ENCODE measurements at regions not wholly inside any gene's neighbourhood (a gene's known extent, or its start where the extent isn't known, plus 50 kb on each side); places are given as distances from the start of the nearest gene placed in this dataset.

- no peaks in the 10 kb centered on the region for H3K79me1 ChIP-seq (ENCODE audit: low read depth, low read length)
- H4K91ac ChIP-seq (ENCODE audit: low read depth, low read length, poor library complexity), result no peak overlapping the region
- H3K9ac ChIP-seq (ENCODE audit: low read depth, low read length, poor library complexity), result no peak overlapping the region
- H3K4ac ChIP-seq (ENCODE audit: low read length), result no peak overlapping the region
- no peak overlapping the region for H4K8ac ChIP-seq (ENCODE audit: low read depth, low read length)
- no peak for DNase-seq (ENCODE audit: low spot score)
- no peaks in the 10 kb centered on the region for H3K4me1 ChIP-seq (ENCODE audit: control insufficient read depth in 2 of 2, insufficient read depth in 1 of 2, low read depth in 1 of 2, low read length in 2 of 2)
- no peak overlapping the region for H3K4me2 ChIP-seq (ENCODE audit: insufficient read depth, low read length, poor library complexity, severe bottlenecking)
- H2BK15ac ChIP-seq (ENCODE audit: low read length), result no peak overlapping the region
- H2BK12ac ChIP-seq (ENCODE audit: low read length), result no peak overlapping the region
- no peaks in the 10 kb centered on the region for H3K9me3 ChIP-seq (replicated peaks in 1 of 2; ENCODE audit: control insufficient read depth in 2 of 2, insufficient read depth in 1 of 2, low read depth in 1 of 2, low read length in 2 of 2)
- H3K36me3 ChIP-seq (replicated peaks in 1 of 2; ENCODE audit: control insufficient read depth in 2 of 2, insufficient read depth in 2 of 2, low read length in 2 of 2), result no peaks in the 10 kb centered on the region
- no peak overlapping the region for H3K14ac ChIP-seq (ENCODE audit: low read length)
- peak overlapping the region; percentile 35 for H3K18ac ChIP-seq (ENCODE audit: low read length)
- H3K23ac ChIP-seq (ENCODE audit: low read depth, low read length, poor library complexity), result peak overlapping the region; percentile 8
- no peak overlapping the region for H2AFZ ChIP-seq (ENCODE audit: low read length)
- no CpG with 5 or more reads among the region's 3 CpGs for WGBS, 2 donors (ENCODE audit: extremely low coverage in 2 of 2, insufficient read length in 2 of 2, insufficient replicate concordance in 1 of 2)
- no peak overlapping the region for H2BK120ac ChIP-seq (ENCODE audit: low read depth, low read length)
- H3K27ac ChIP-seq (replicated peaks; ENCODE audit: low read length), result no peak overlapping the region
- H2BK5ac ChIP-seq (ENCODE audit: low read length), result no peak overlapping the region
- no peak overlapping the region for H3K4me3 ChIP-seq (ENCODE audit: low read length in 2 of 2)
- no peaks in the 10 kb centered on the region for H3K27me3 ChIP-seq (ENCODE audit: control insufficient read depth in 3 of 3, insufficient read depth in 3 of 3, low read depth in 1 of 3, low read length in 3 of 3)
- peak overlapping the region; percentile 22 for H2AK5ac ChIP-seq (ENCODE audit: low read depth, low read length)
Observed at GRCh38 chr1:5341471-5341870, 650.8 kb downstream of the NPHP4 start.

GRCh38 chr1:5340560-5341130, 651.6 kb downstream of the NPHP4 start:
- Histone ChIP-seq H2BK120ac (ENCODE audit: low read depth, low read length) (no peak overlapping the region), H2AFZ (ENCODE audit: low read length) (no peak overlapping the region), H3K4me3 (ENCODE audit: low read length in 2 of 2) (no peak overlapping the region), H2BK15ac (ENCODE audit: low read length) (no peak overlapping the region), H4K91ac (ENCODE audit: low read depth, low read length, poor library complexity) (no peak overlapping the region), H3K4me2 (ENCODE audit: insufficient read depth, low read length, poor library complexity, severe bottlenecking) (no peak overlapping the region), H3K4me1 (ENCODE audit: control insufficient read depth in 2 of 2, insufficient read depth in 1 of 2, low read depth in 1 of 2, low read length in 2 of 2) (no peaks in the 10 kb centered on the region), H3K9me3 (replicated peaks in 1 of 2; ENCODE audit: control insufficient read depth in 2 of 2, insufficient read depth in 1 of 2, low read depth in 1 of 2, low read length in 2 of 2) (no peaks in the 10 kb centered on the region), H3K4ac (ENCODE audit: low read length) (no peak overlapping the region), H2AK5ac (ENCODE audit: low read depth, low read length) (no peak overlapping the region), H3K23ac (ENCODE audit: low read depth, low read length, poor library complexity) (no peak overlapping the region), H3K18ac (ENCODE audit: low read length) (peak overlapping the region; percentile 21), H4K8ac (ENCODE audit: low read depth, low read length) (no peak overlapping the region), H3K36me3 (replicated peaks in 1 of 2; ENCODE audit: control insufficient read depth in 2 of 2, insufficient read depth in 2 of 2, low read length in 2 of 2) (no peaks in the 10 kb centered on the region), H2BK5ac (ENCODE audit: low read length) (no peak overlapping the region), H3K79me1 (ENCODE audit: low read depth, low read length) (no peaks in the 10 kb centered on the region), H3K27me3 (ENCODE audit: control insufficient read depth in 3 of 3, insufficient read depth in 3 of 3, low read depth in 1 of 3, low read length in 3 of 3) (no peaks in the 10 kb centered on the region), H2BK12ac (ENCODE audit: low read length) (no peak overlapping the region), H3K9ac (ENCODE audit: low read depth, low read length, poor library complexity) (peak overlapping the region; percentile 47), H3K14ac (ENCODE audit: low read length) (peak overlapping the region; percentile 67), H3K27ac (replicated peaks; ENCODE audit: low read length) (no peak overlapping the region)
- no peak for DNase-seq (ENCODE audit: low spot score)
- WGBS, 2 donors (ENCODE audit: extremely low coverage in 2 of 2, insufficient read length in 2 of 2, insufficient replicate concordance in 1 of 2), result no CpG with 5 or more reads among the region's 8 CpGs

DNA sequence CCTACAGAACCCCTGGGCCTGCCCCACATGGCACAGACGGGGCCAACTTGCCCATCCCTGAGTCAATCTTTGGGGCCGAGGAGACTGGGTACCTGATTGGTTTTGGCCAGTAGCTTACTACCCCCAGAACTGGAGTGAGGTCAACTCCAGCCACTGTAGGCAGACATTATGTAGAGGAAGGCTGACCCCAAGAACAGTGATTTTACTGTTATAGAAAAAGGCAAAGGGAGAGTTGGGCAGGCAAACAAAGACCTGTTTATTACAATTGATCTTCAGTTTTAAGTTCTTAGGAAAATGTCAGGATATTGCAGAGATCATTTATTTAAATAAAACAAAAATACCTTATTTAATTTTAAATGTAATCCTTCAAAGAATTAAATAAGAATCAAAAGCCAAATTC, 653.8 kb downstream of the NPHP4 start:
- H2BK15ac ChIP-seq (ENCODE audit: low read length), result no peak overlapping the region
- H2AK5ac ChIP-seq (ENCODE audit: low read depth, low read length), result no peak overlapping the region
- no CpG with 5 or more reads among the region's 2 CpGs for WGBS, 2 donors (ENCODE audit: extremely low coverage in 2 of 2, insufficient read length in 2 of 2, insufficient replicate concordance in 1 of 2)
- H3K9me3 ChIP-seq (replicated peaks in 1 of 2; ENCODE audit: control insufficient read depth in 2 of 2, insufficient read depth in 1 of 2, low read depth in 1 of 2, low read length in 2 of 2), result no peaks in the 10 kb centered on the region
- H3K9ac ChIP-seq (ENCODE audit: low read depth, low read length, poor library complexity), result no peak overlapping the region
- H2AFZ ChIP-seq (ENCODE audit: low read length), result no peak overlapping the region
- no peaks in the 10 kb centered on the region for H3K4me1 ChIP-seq (ENCODE audit: control insufficient read depth in 2 of 2, insufficient read depth in 1 of 2, low read depth in 1 of 2, low read length in 2 of 2)
- H3K4ac ChIP-seq (ENCODE audit: low read length), result no peak overlapping the region
- no peak overlapping the region for H3K23ac ChIP-seq (ENCODE audit: low read depth, low read length, poor library complexity)
- no peak overlapping the region for H2BK120ac ChIP-seq (ENCODE audit: low read depth, low read length)
- H4K8ac ChIP-seq (ENCODE audit: low read depth, low read length), result no peak overlapping the region
- H3K4me2 ChIP-seq (ENCODE audit: insufficient read depth, low read length, poor library complexity, severe bottlenecking), result no peak overlapping the region
- no peak overlapping the region for H2BK12ac ChIP-seq (ENCODE audit: low read length)
- H3K27ac ChIP-seq (replicated peaks; ENCODE audit: low read length), result no peak overlapping the region
- H3K14ac ChIP-seq (ENCODE audit: low read length), result no peak overlapping the region
- H3K4me3 ChIP-seq (ENCODE audit: low read length in 2 of 2), result no peak overlapping the region
- H3K36me3 ChIP-seq (replicated peaks in 1 of 2; ENCODE audit: control insufficient read depth in 2 of 2, insufficient read depth in 2 of 2, low read length in 2 of 2), result no peaks in the 10 kb centered on the region
- H4K91ac ChIP-seq (ENCODE audit: low read depth, low read length, poor library complexity), result no peak overlapping the region
- H3K27me3 ChIP-seq (ENCODE audit: control insufficient read depth in 3 of 3, insufficient read depth in 3 of 3, low read depth in 1 of 3, low read length in 3 of 3), result no peaks in the 10 kb centered on the region
- no peak for DNase-seq (ENCODE audit: low spot score)
- no peak overlapping the region for H2BK5ac ChIP-seq (ENCODE audit: low read length)
- H3K79me1 ChIP-seq (ENCODE audit: low read depth, low read length), result no peaks in the 10 kb centered on the region
- no peak overlapping the region for H3K18ac ChIP-seq (ENCODE audit: low read length)

DNA sequence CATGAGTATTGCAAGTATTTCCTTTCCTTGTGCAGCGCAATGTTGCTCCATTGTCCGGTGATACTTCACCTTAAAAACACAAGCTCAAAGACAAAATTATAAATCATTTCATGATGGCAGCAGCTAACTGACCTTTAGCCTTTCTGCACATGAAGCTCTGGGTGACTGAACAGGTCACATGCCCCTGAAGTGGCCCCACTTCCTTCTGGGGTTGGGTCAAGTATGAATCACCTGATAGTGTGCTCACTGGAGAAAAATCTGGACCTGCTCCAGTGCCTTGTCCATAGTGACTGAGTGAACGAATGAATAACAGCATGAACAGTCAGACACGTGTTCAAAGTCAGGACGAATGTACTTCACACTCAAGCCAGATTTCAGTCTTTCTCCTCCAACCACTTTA, 658.9 kb downstream of the NPHP4 start:
- Histone ChIP-seq H3K27me3 (ENCODE audit: control insufficient read depth in 3 of 3, insufficient read depth in 3 of 3, low read depth in 1 of 3, low read length in 3 of 3) (no peaks in the 10 kb centered on the region), H2BK12ac (ENCODE audit: low read length) (no peak overlapping the region), H3K79me1 (ENCODE audit: low read depth, low read length) (no peaks in the 10 kb centered on the region), H3K4me3 (ENCODE audit: low read length in 2 of 2) (no peak overlapping the region), H3K14ac (ENCODE audit: low read length) (no peak overlapping the region), H4K8ac (ENCODE audit: low read depth, low read length) (no peak overlapping the region), H3K4me1 (ENCODE audit: control insufficient read depth in 2 of 2, insufficient read depth in 1 of 2, low read depth in 1 of 2, low read length in 2 of 2) (no peaks in the 10 kb centered on the region), H2BK120ac (ENCODE audit: low read depth, low read length) (no peak overlapping the region), H3K23ac (ENCODE audit: low read depth, low read length, poor library complexity) (no peak overlapping the region), H2BK5ac (ENCODE audit: low read length) (no peak overlapping the region), H3K4me2 (ENCODE audit: insufficient read depth, low read length, poor library complexity, severe bottlenecking) (no peak overlapping the region), H2AFZ (ENCODE audit: low read length) (no peak overlapping the region), H3K27ac (replicated peaks; ENCODE audit: low read length) (no peak overlapping the region), H3K9me3 (replicated peaks in 1 of 2; ENCODE audit: control insufficient read depth in 2 of 2, insufficient read depth in 1 of 2, low read depth in 1 of 2, low read length in 2 of 2) (no peaks in the 10 kb centered on the region), H4K91ac (ENCODE audit: low read depth, low read length, poor library complexity) (no peak overlapping the region), H3K18ac (ENCODE audit: low read length) (no peak overlapping the region), H2BK15ac (ENCODE audit: low read length) (no peak overlapping the region), H3K9ac (ENCODE audit: low read depth, low read length, poor library complexity) (no peak overlapping the region), H3K4ac (ENCODE audit: low read length) (no peak overlapping the region), H2AK5ac (ENCODE audit: low read depth, low read length) (no peak overlapping the region), H3K36me3 (replicated peaks in 1 of 2; ENCODE audit: control insufficient read depth in 2 of 2, insufficient read depth in 2 of 2, low read length in 2 of 2) (no peaks in the 10 kb centered on the region)
- WGBS, 2 donors (ENCODE audit: extremely low coverage in 2 of 2, insufficient read length in 2 of 2, insufficient replicate concordance in 1 of 2), result no CpG with 5 or more reads among the region's 5 CpGs
- DNase-seq (ENCODE audit: low spot score), result no peak
